COR-L47 (cell line): ENCODE measurements at regions not wholly inside any gene's neighbourhood (a gene's known extent, or its start where the extent isn't known, plus 50 kb on each side); places are given as distances from the start of the nearest gene placed in this dataset.

Experiments used
- DNase-seq: peaks from one replicate; lab custom pipeline; 2025; lab: John Stamatoyannopoulos, UW

GRCh38 chr17:34527908-34528470, 51.4 kb upstream of the TMEM132E start:
- no peak for DNase-seq

GRCh38 chr17:34527136-34527907, 52.1 kb upstream of the TMEM132E start:
- no peak for DNase-seq

- DNase-seq: no peak
Measured at GRCh38 chr17:34525651-34526050, 53.7 kb upstream of the TMEM132E start.

DNA sequence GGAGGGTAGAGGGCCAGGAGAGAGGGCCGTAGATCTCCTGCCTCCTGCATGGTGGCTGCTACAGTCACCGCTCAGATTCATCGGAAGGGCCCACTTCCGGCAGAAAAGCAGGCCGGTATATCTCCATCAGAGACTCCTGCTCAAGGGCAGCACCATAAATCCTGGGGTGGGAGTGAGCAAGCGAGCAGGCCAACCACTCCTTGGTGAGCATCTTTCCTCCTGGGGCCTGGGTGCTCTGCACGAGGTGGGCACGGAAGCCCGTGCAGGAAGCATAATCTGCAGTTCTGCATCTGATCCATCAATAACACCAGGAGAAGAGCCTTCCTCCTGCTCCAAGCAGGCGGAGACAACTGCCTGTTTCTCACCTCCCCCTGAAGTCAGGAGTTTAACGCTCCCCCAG, 57.4 kb upstream of the TMEM132E start:
- DNase-seq: no peak

- peak; percentile 6 for DNase-seq
Measured at GRCh38 chr17:34519282-34519681, 60.1 kb upstream of the TMEM132E start.

DNA sequence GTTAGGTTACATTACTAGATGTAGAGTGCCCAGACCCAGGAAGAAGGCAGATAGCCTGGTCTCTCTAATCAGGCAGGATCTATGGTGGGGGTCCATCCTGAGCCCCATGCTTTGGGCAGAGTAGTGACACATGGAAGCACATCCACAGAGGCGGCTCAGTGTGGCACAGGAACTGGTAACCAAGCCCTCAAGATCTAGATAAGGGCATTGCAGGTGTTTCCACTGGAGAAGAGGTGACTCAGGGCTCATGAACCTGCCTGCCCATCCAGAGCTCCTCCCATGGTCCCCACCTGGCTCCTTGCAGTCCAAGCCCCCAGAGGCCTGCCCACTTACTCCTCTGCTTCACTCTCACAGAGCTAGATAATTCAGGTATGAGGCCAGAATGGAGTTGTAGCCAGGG, 62.0 kb upstream of the TMEM132E start:
- no peak for DNase-seq

DNA sequence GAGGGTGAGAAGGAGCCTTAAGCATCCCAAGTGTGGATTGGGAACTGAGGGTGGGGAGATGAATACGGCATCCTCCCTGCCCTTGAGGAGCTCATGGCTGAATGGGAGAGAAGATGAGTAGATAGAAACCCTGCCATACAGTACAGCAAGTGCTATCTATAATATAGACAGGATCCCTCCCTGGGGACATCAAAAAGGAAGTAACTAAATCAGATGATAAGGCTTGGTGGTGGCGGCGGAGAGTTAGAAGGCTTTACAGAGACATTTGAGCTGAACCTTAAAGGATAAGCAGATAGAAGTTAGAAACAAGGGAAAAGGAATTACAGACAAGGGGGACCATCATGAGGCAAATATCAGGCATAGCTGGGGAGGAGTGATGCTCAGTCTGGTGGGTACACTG, 67.5 kb upstream of the TMEM132E start:
- DNase-seq: no peak

GRCh38 chr17:34511265-34511664, 68.1 kb upstream of the TMEM132E start:
- no peak for DNase-seq

DNA sequence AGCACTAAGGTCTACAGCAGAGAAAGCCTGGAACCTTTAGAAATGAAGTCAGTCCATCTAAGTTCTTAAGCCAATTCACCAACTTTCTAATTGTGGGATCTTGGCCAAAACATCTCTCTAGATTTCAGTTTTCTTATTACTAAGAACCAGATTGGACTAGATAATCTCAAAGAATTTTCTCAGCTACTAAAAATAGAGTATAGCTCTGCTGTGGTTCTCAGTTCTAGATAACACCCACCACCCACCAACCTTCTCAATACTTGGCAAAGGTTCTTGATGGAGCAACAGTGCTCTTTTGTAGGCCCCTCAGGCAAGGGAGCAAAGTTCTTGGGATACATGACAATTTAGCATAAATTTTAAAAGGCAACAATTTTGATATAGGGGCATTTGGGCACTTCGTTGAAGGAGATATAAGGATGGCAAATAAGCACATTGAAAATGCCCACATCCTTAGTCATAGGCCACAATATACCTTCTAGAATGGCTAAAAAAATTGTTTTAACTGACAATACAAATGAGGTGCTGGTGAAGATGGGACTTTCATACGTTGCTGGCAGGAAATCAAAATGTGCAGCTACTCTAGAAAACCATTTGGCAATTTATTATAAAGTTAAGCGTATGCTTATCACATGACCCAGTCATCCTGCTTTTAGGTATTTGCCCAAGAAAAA, 74.4 kb upstream of the TMEM132E start:
- no peak for DNase-seq

GRCh38 chr17:34503528-34504195, 75.7 kb upstream of the TMEM132E start:
- DNase-seq: no peak

- DNase-seq: no peak
Measured at GRCh38 chr17:34502426-34502825, 77.0 kb upstream of the TMEM132E start.

DNA sequence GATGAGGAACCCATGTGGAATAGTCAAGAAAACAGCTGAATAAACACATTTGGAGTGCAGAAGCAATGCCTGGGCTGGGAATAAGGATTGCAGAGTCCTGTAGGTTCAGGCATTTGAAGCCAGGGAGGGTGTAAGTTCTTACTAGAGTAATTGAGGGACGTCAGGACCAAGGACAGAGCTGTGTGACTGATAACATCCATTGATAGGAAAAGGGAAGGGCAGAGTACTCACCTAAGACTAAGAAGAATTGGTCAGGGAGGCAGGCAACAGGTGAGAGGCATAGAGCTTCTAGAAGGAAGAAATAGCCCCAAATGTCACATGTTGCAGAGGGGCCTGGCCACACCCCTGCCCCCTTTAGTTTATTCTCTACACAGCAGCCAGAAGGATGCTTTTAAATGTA, 79.8 kb upstream of the TMEM132E start:
- no peak for DNase-seq

DNA sequence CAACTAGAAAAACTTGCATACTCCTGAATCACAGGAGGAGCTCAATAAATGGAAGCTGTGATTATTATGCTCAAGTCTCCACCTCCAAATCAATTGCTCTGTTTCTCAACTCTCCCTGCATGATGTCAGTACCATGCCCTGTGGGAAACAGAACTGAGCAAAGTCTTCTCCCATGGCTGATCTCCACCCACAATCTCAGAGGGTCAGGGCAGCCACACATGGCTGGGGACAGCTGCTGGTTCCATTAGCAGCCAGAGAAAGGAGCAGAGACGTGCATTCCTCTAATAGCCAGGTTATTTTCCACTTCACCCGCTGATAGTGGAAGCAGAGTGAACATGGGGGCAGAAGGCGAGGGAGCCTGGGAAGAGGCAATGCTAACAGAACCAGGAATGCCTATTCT, 85.5 kb upstream of the TMEM132E start:
- no peak for DNase-seq

DNA sequence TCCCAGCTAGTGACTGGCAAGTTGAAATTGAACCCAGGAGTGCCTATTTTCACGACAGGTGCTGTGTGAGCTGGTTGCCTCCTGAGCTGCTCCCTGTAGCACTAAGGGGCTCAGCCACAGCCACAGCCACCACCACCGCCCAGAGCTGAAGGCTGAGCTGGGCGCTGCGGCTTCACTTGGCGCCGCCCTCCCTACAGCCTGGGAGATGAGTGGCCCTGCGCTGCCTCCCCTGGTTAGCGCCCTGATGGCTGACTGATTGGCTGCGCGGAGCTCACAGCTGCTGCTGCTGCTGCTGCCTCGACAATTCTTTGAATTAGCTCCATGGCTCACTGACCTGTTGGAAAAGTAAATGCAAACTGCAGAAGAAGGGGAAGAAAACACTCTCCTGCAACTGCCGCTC, 91.8 kb upstream of the TMEM132E start:
- DNase-seq: no peak

GRCh38 chr17:34486761-34487160, 92.6 kb upstream of the TMEM132E start:
- DNase-seq: no peak

- DNase-seq: no peak
Measured at GRCh38 chr17:34485999-34486398, 93.4 kb upstream of the TMEM132E start.

DNA sequence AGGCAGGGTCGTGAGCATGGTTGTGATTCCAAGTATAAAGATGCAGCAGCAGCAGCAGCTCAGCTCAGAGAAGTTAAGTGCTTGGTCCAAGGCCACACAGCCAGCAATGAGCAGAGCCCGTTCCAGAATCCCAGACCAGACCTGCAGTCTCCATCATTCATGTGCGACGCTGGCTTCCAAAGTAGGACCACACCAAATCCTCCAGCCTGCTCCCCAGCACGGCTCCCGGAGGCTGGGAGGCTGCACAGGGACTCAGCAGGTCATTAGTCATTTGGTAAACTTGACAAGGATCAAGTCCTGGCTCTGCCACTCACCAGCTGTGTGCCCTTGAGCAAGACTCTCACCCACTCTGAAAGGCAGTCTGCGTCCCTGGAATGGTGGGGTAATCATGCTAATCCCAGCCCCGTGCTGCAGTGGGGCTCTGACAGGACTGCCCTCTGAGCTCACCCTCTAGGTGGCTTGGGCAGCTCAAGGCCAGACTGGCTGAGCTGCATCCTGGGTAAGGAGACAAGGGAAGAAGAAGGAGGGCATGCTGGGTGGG, 95.1 kb upstream of the TMEM132E start:
- DNase-seq: no peak

DNA sequence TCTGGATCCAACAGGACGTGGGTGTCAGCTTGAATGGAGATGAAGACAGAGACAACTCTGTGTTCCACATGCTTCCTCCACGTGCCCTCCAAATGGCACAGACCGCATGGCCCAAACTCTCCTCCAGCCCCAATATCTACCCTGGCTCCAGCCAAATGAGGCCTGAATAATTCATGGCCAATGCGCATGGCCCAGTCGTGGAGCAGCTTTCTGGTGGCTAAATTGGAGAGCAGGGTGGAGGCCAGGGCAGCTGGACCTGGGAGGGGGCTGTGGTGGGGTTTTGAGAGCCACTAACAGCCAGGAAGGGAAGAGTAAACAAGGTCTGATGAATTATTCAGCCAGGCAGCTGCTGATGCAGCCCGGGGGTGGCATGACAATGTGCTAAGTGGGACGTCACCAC, 96.7 kb upstream of the TMEM132E start:
- no peak for DNase-seq

DNA sequence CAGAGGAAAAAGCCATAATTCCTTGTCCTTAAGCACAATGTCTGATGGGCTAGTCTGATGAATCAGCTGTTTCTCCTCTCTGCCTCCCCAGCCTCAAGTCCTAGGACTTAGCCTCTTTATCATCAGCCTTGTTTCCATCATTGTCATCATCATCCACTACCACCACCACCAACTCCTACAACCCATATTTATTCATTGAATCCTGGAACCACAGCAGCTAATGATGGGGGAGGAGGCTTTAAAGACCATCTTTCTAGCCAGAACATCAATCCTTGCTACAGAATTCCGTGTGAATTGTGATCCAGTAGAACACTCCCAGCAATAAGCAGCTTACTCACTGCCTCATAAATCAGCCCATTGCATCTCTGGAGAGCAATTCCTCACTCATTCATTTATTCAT, 97.6 kb upstream of the TMEM132E start:
- no peak for DNase-seq

- DNase-seq: no peak
Measured at GRCh38 chr17:34479371-34479770, 100.0 kb upstream of the TMEM132E start.

DNA sequence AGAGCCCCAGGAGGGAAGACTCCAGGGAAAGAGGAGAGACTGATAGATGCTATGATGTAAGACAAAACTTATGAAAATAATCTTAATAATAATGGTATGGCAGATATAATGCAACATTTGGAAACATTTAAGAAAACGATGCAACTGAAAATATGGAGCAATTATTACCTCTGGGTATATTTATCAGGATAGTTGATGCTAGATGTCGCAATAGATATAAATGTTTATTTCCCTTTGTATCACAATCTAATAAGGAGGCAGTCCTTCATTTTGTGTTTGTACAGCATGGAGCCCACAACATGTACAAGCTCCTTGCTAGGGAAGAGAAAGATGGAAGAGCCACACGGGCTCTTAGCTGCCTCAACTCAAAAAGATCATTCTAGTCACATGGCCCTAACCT, 101.1 kb upstream of the TMEM132E start:
- no peak for DNase-seq

DNA sequence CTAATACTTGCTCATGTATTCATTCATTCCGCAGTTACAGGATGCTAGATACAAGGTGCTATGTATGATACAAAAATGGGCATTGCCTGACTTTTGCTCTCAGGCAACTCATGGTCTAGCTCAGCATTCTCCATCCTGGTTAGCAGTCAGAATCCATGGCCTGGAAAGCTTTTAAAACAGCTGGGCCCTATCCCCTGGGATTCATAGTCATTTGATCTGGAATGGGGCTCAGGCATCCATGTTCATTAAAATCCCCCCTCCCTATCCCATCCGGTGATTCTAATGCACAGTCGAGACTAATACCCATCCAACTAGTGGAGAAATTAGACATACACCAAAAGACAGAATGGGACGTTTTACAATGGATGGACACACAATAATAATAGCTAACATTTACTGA, 104.1 kb upstream of the TMEM132E start:
- no peak for DNase-seq

- no peak for DNase-seq
Measured at GRCh38 chr17:34474706-34475105, 104.7 kb upstream of the TMEM132E start.
